ENCODE measurements at regions not wholly inside any gene's neighbourhood (a gene's known extent, or its start where the extent isn't known, plus 50 kb on each side); places are given as distances from the start of the nearest gene placed in this dataset.
"Not testable (repeated sequence)": the region's sequence is repeated elsewhere in the genome, so short reads cannot be mapped to it uniquely, and the experiment has no call there.

DNA sequence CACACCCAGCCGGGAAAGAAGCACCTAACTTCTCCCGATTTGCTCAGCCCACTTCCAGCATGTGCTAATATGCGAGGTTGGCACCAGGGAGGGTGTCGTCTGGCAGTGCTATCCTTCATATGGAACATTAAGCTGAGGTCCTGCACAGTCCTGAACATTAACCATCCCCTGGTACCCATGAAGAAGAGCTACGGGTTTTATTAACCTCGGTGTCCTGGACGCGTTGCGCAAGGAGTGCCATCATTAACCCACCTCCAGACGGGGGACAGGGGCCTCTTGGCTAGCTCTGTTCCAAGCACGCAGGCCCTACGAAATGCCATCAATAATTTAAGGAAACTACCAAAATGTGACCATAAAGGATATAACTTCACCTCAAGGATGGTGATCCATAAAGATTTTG is 193.5 kb downstream of the MAF start:
- DNase-seq (ENCODE audit: low read depth in 2 of 2): no peak

DNA sequence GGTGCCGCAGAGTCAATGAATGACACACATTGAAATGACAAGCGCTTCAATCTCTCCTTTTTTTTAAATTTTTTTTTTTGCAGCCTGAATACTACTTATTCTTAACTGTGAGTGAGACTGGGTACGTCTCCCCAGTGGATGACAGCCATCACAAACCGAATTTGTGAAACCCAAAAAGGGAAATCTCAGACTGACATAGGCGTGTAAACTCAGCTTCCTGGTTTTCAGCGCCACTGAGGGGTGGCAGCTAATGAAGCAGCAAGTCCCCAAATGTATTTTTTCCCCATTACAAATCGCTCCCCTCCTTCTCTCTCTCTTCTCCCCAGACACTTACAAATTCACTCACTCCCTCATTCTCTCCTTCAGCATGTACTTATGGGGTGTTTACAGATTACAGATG is 196.0 kb downstream of the MAF start:
- no peak for DNase-seq (ENCODE audit: low read depth in 2 of 2)

GRCh38 chr16:79403534-79403933 is 197.0 kb downstream of the MAF start:
- no peak for DNase-seq (ENCODE audit: low read depth in 2 of 2)

GRCh38 chr16:79402920-79403319 is 197.6 kb downstream of the MAF start:
- DNase-seq (ENCODE audit: low read depth in 2 of 2): no peak

GRCh38 chr16:79402356-79402755 is 198.2 kb downstream of the MAF start:
- no peak for DNase-seq (ENCODE audit: low read depth in 2 of 2)

DNA sequence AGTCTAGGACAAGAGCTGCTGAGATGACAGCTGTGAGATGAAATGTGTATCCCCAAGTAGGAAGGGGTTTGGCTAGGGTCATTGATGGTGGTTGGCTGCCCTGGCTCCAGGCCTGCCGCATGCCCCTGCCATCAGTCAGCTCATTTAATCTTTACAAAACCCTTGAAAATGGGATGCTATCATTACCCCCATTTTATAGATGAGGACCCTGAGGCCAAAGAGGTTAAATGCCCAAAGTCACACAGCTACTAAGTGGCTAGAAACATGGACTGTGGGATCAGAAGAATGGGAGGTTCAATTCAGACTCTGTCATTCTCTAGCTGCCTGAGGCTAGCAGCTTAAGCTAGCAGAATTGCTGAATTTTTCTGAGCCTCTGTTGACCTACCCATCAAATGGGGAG is 198.8 kb downstream of the MAF start:
- no peak for DNase-seq (ENCODE audit: low read depth in 2 of 2)

- no peak for DNase-seq (ENCODE audit: low read depth in 2 of 2)
These were observed 199.4 kb downstream of the MAF start for GRCh38 chr16:79401157-79401556.

GRCh38 chr16:79400462-79401149 is 199.9 kb downstream of the MAF start:
- no peak for DNase-seq (ENCODE audit: low read depth in 2 of 2)

DNA sequence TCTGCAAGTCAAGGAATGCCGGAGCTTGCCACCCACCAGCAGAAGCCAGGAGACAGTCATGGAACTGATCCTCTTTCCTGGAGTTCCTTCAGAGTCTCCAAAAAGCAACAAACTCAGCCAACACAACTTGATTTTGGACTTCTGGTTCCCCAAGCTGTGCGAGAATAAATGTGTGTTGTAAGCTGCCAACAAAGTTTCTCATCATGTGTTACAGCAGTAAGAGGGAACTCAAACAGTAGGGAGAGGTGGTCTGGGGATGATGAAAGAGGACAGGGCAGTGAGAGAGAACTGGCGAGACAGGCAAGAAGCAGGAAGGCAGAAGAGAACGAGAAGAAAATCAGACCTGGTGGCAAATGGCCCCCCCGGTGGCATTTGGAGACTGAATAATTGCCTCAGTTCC is 204.9 kb downstream of the MAF start:
- no peak for DNase-seq (ENCODE audit: low read depth in 2 of 2)

- DNase-seq (ENCODE audit: low read depth in 2 of 2): no peak
These were observed 206.3 kb downstream of the MAF start for GRCh38 chr16:79394206-79394605.

DNA sequence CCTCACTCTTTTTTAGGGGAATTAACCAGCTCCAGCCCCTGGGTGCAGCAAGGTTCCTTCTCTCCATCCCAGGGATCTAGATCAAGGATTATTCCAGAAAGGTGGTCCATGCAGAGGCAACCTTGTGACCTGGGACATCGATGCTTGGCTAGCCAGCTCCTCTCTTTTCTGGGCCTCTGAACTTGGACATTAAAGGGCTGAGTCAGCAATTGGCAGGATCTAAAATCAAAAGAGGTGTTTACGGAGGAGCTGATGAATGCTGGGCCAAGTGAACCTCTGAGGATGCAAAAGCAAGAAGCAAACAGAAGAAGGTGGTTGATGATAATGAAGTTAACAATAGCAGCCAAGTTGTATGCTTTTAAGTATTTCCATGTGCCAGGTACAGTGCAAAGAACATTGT is 207.0 kb downstream of the MAF start:
- no peak for DNase-seq (ENCODE audit: low read depth in 2 of 2)

GRCh38 chr16:79393127-79393526 is 207.4 kb downstream of the MAF start:
- no peak for DNase-seq (ENCODE audit: low read depth in 2 of 2)

GRCh38 chr16:79392081-79392480 is 208.5 kb downstream of the MAF start:
- DNase-seq (ENCODE audit: low read depth in 2 of 2): no peak

- DNase-seq (ENCODE audit: low read depth in 2 of 2): peak in 1 of 2 donors; percentile 19
These were observed 209.1 kb downstream of the MAF start for GRCh38 chr16:79391395-79391794.

DNA sequence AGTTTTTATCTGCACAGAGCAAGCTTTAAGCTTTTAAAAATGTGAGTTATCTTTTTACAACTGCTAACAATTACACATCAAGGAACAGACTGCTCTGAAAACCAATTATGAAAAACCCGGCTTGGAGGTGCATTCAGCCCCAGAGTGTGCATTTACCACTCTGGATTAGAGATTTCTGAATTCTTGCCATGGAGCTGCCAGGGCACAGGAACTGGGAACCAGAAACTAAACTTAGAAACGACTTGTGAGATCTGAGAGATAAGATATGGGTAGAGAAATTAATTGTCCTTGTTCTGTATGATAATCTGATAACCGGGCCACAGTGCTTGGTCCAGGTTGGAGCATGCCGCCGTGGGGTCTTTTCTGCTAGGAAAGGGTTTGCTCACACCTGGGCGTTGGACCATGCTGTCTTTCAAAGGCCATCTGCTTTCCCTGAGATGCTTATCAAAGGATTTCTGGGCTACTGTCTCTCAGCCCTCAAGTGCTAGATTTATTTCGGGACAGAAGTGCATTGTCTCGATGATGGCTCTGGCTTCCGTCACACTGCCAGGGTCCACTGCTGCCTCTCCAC is 210.0 kb downstream of the MAF start:
- DNase-seq (ENCODE audit: low read depth in 2 of 2): no peak

- DNase-seq (ENCODE audit: low read depth in 2 of 2): no peak
These were observed 212.1 kb downstream of the MAF start for GRCh38 chr16:79388396-79388795.

- no peak for DNase-seq (ENCODE audit: low read depth in 2 of 2)
These were observed 214.2 kb downstream of the MAF start for GRCh38 chr16:79386299-79386698.

- DNase-seq (ENCODE audit: low read depth in 2 of 2): no peak
These were observed 218.9 kb downstream of the MAF start for GRCh38 chr16:79381603-79382042.

GRCh38 chr16:79380995-79381602 is 219.4 kb downstream of the MAF start:
- DNase-seq (ENCODE audit: low read depth in 2 of 2): no peak

DNA sequence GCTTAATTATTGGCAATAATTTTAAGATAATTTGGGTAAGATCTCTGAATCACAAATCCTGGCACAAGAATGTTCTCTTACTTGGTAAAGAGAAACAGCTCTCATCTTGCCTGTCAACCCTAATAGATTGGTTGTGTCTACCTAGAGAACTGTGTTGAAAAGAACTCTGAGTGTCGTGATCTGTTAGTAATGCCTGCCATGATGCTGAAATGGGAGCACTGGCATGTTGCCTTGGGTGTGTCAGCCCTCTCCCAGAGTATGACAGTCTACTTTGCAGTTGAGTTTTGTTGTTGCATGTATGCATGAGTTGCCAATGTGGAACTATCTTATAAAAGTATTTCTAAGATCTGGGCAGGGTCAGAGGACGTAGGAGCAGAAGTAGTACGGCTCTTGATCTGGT is 221.4 kb downstream of the MAF start:
- no peak for DNase-seq (ENCODE audit: low read depth in 2 of 2)

DNA sequence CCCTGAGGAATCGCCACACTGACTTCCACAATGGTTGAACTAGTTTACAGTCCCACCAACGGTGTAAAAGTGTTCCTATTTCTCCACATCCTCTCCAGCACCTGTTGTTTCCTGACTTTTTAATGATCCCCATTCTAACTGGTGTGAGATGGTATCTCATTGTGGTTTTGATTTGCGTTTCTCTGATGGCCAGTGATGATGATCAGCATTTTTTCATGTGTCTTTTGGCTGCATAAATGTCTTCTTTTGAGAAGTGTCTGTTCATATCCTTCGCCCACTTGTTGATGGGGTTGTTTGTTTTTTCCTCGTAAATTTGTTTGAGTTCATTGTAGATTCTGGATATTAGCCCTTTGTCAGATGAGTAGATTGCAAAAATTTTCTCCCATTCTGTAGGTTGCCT is 223.5 kb downstream of the MAF start:
- not testable (repeated sequence) for DNase-seq (ENCODE audit: low read depth in 2 of 2)

DNA sequence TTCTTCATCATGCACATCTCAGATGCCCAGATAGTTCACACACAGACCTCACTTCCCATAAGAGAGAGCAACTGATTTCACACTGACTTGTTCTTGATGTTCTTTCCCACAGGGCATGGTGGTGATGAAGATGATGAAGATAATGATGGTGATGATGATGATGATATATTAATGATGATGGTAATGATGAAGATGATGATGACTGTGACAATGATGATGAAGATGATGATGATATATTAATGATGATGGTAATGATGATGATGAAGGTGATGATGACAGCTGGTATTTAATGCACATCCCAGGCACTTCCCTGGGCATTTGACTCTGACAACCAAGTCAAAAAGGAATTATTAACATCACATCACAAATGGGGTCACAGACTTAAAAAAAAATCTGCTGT is 225.2 kb downstream of the MAF start:
- DNase-seq (ENCODE audit: low read depth in 2 of 2): no peak

- DNase-seq (ENCODE audit: low read depth in 2 of 2): peak in 1 of 2 donors; percentile 30
These were observed 227.9 kb downstream of the MAF start for GRCh38 chr16:79372503-79373184.
